GM18507 (cell line): ENCODE measurements at regions not wholly inside any gene's neighbourhood (a gene's known extent, or its start where the extent isn't known, plus 50 kb on each side); places are given as distances from the start of the nearest gene placed in this dataset.

Experiments used
- DNase-seq: peaks from one replicate; pipeline ENCODE4 v3.0.0; 2011; ENCODE audit warnings: low read depth; ENCODE audit not compliant: insufficient read length; ENCODE audit errors: extremely low spot score
- FAIRE-seq: peaks from 2 replicates; lab custom pipeline; 2011; peaks lifted over from hg19 to GRCh38; lab: Jason Lieb, UNC

DNA sequence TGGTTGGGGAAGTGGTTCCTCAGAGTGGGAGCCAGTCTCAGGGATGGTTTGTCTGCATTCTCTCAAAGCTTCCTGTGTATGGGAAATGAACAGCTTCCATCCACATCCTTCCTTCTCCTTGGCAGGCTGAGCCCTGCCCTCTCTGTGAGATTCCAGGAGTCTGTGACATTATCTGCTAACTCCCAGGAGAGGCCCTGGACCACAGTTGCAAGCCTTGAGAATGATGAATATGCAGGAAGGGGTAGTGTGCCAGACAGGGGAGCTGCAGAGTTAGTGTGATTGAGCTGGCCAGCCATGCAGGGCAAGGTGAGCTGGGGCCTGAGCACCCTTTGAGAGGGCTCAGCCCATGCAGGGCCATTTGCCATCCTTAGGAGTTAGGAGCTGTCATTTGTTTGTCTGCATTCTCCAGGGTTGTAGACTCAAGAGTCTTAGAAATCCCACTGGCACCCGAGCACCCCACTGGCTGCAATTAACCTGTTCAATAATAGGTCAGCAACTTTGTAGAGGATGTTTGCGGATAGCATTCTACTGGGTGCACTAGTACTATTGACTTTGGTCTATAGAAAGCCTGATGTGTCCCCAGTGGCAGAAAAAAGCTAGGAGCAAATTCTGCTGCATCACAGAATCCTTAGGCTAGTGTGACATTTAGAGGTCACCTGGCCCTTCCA lies 299.0 kb upstream of the CADM1 start:
- DNase-seq, result no peak
- FAIRE-seq, result no peak

DNA sequence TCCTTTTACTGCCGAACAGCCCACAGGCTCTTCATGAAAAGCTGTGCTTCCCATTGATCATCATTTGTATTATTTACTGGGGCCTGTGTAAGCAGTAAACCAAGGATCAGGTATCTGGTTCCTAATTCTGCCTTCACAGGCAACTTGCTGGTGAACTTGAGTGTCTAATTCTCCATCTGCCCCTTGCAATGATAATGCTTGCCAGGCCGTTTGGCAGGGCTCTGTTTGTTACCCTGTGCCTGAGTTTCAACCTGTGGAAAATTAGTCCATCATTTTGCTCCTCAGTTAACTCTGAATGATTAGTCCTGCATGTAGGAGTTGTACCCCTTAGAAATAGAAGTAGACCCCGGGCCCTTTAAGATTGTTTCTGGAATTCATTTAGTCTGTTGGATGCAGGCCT lies 298.4 kb upstream of the CADM1 start:
- DNase-seq (no peak), FAIRE-seq (no peak)

DNA sequence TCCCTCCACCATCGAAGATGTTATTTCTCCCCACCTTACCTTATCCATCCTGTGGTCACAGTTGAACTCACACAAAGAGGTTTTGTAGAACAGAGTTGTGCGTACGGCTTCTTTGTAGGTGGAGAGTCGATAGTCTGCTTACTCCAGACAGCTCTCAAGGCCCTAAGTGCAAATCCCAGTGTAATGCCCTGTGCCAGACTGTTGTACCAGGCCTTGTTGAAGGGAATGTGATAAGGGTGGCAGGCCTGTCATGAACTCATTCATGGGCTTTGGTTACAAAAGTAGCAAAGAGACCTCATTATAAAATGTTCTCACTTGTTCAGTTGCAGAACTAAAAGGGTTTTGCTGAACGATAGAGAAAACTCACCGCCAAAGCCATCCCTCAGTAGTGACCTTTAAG lies 288.7 kb upstream of the CADM1 start:
- FAIRE-seq (no peak), DNase-seq (no peak)

DNA sequence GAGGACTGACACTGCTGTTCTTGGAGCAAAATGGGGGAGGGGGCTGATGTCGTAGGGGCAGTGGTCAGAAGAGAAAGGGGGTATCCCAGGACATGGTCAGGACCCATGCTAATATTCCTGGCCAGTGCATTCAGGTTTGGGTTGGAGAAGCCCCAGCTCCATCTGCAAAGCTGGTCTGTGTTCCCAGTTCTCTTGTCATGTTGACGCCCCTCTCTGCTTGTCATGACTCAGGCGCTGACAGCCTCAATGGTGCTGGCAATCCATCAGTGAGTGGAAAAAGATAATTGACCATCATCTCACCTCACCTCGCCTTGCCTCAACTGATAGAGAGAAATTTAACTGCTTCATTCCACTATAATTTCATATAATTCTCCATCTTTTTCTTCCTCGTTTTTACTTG lies 283.1 kb upstream of the CADM1 start:
- FAIRE-seq, result no peak
- DNase-seq, result no peak

DNA sequence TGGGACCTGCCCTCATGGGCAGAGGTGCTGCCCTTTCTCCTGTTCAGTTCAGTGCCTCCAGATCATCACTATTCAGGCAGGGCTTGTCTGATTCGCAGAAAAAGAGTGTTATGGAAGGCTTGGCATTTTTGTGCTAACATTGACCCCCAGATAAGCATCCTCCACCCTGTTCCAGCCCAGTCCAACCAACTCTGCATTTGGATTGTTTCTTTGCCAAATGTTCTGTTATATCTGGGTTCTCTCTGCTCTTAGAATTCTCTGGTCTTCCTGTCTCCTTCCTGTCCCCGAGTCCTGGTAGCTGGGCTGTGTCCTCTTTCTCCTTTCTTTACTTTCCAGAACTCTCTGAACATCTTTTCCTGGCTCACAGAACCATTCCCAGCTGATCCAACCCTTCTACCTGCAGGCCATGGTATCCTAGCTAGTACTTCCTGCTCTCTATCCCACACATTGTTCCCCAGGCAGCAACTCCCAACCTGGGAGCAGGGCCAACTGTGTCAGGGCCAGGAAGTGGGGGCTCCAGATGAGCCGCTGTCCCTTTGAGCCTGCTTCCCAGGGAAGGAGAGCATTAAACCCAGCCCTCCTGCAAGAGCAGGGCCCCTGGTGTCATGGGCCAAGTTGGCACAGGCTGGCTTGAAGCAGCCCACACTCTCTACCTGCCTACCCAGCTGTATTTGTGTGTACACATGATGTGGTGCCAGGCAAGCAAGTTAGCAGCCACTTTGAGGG lies 280.7 kb upstream of the CADM1 start:
- DNase-seq (no peak), FAIRE-seq (no peak)

DNA sequence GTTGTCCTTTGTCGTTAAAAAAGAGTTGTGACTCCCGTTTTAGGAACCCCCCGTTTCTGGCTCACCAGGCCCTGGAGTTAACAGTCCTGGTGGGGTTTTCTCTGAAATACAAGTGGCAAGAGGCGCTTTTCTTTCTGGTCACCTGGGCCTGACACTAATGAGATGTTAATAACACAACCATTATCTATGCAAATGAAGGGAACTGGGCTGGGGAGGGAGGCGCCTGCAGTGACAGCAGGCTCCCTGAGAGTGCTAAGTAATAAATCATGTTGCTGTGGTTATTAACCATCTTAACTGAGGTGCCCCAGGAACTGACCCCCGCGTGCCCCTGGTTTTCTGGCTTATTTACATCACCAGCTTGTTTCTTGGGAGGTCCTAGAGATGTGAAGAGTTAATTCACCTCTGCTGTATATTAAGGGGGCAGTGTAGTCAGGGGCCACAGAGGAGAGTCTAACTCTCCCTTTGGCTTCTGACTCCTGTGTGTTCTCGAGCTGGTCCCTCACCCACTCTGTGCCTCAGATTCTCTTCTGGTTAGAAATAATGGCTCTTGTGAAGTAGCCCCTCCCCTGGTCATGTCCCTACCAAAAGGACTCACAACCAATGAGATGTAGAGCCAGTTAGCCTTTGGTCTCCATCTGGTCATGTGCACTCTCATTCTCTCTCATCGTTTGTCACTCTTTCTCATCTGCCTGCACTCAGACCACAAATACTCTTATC lies 276.6 kb upstream of the CADM1 start:
- FAIRE-seq, result no peak
- no peak for DNase-seq

DNA sequence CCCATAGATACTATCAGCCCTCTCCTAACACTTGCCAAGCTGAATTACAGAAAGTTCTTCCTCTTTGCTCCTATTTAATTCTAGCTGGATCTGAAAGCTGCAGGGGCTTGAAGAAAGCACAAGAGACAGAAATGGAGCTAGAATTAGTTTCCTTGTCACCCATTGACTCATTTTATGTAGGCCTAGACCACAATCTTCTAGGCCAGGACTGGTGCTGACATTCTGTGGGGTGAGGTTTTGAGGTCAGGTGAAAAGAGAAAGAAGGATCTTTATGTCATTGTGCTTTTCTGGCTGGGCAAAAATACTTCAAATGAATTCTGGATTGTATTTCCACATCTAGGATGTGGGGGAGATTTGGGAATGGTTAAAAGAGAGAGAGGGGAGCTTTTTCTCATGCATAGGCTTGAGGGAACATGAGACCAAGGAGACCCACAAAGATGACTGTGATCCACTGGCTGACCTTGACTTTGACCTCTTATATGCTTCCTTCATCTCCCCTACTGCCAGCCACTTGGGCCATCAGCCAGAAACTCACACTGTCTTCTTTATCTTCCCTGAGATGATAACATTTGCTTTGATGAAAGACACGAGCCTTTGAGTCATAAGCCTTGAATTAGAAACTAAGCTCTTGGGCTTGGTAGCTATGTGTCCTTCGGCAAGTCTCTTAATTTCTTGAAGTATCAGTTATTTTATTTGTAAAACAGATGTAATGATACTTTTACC lies 274.9 kb upstream of the CADM1 start:
- no peak for DNase-seq
- FAIRE-seq, result no peak

DNA sequence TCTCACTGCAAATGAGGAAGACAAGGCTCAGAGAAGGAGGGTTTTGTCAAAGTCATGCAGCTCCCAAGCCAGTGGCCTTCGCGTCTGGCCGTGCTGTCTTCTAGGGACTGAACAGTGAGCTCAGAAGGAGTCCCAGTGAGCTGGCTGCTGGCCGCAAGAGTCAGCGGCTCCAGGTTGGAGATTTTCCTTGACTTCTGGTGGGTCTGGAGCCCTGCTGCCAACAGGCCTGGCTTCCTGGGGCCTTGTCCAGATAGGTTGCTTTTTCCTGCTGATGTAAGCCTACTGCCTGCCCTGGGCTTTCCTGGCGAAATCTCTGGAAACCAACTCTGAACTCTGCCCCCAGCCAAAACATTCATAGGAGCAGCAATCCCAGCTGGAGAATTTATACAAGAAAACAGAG lies 272.7 kb upstream of the CADM1 start:
- FAIRE-seq, result no peak

DNA sequence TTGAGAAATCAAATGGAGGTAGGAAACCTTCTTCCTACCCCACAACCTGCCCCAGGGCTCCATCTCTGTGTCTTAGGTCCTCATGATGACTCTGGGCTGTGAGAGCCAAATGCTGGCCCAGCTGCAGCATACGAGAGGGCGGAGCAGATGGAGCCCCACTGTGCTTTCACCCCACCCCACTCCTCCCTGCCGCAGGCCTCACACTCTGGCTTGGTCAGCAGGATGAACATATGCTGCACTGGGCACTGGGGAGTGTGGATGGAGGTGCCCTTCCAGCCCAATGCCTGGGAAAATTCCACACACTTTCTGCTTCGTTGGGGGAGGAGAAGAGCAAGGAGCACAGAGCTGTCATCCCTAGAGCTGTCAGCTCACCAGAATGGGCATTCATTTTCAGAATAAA lies 271.6 kb upstream of the CADM1 start:
- DNase-seq (no peak), FAIRE-seq (no peak)

More for the DNA sequence above, 272.7 kb upstream of the CADM1 start:
- DNase-seq, result no peak

DNA sequence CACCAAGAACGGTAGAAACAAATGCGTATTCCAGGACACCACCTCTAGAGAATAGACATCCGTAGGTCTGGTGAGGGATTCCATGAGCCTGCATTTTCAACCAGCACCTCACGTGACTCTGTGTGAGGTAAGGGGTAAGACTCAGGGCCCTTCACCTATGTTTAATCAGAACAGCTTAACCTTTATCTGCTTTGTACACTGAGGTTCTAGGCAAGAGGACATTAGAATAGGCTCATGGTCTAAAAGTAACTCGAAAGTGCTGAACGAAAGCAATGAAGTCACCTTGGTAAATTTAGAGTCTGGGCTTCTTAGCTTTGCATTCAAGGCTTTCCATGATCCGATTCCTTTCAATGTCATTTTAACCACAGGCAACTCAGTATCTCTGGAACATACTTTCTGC lies 270.5 kb upstream of the CADM1 start:
- no peak for DNase-seq
- no peak for FAIRE-seq

DNA sequence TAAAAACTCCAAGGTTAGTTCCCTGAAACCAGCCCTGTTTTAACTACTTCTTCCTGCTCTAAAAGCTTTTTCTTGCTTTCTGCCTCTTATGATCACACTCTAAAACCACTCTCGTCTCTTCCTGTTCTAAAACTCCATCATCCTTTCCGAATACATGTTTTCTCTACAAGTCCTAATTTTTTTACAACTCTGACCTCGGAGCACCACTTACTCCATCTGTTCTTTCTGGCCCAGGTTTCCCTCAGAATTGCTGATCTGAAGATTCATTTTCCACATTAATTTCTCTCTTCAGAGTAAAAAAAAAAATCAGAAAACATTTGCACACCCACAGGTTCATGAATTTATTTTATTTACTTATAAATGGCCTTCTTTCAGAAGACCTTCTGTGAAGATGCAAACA lies 265.7 kb upstream of the CADM1 start:
- DNase-seq, result no peak
- no peak for FAIRE-seq

DNA sequence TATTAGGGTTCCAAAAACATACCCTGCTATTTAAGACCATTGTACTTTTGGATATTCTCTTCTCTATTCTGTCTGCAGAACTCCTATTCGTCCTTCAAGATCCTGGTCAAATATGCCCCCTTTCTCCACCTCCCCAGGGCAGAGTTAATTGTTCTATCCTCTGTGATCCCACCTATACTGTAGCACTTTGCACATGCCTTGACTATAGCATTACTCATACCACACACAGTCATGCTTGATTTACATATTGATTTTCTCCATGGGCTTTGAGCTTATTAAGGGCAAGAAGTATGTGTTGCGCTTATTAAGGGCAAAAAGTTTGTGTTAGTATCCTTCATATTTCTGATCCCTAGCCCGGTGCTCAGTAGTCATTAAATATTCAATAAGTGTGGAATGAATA lies 263.7 kb upstream of the CADM1 start:
- no peak for DNase-seq
- no peak for FAIRE-seq

DNA sequence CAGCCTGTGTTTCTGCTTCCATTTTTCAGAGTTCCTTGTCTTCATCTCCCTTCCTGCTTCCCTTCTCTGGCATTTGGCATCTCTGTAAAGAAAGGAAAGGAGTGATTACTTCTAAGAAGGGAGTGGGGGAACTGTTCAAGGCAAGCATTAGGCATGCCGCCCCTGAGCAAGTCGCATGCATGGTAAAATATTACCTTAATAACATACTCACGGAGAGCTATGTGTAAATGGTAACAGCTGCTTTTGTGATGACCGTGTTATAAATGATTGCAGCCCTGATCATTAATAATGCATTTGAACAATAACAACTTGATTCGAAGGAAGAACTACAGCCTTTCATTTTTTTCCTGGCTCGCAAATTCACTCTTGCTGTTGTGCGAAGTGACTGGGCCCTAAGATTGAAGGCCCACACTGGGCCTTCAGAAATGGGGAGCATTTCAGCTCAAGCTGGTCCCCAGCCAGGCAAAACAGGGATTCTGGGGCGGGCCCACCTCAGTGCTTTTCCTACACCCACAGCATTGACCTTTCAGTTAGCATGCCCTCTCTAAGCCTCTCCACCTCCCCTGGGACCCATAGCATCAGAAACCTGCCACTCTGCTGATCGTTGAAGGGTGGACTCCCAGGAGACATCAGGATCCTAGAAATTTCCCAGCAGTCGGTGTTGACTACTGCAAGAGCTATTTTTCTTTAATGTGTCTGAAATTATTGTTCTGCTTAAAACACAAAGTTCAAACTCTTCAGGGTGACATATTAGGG lies 263.0 kb upstream of the CADM1 start:
- DNase-seq (no peak), FAIRE-seq (no peak)

DNA sequence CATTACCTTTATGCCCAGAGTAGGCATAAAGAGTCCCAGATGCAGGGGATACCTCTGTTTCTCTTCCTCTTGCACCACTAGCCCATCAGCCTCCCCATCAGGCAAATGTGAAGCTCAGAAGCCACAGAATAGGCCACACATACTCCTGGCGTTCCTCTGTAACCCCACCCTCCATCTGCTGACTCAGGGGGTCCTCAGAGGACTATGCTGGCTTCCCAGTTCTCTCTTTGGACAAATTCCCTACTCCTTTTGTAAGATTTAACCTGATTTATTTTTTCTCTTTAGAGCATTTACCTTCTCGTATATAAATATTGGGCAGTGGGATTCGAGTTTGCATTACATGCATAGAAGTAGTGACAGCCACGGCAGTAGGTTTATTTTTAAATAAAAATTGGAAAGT lies 262.3 kb upstream of the CADM1 start:
- DNase-seq (no peak), FAIRE-seq (no peak)

DNA sequence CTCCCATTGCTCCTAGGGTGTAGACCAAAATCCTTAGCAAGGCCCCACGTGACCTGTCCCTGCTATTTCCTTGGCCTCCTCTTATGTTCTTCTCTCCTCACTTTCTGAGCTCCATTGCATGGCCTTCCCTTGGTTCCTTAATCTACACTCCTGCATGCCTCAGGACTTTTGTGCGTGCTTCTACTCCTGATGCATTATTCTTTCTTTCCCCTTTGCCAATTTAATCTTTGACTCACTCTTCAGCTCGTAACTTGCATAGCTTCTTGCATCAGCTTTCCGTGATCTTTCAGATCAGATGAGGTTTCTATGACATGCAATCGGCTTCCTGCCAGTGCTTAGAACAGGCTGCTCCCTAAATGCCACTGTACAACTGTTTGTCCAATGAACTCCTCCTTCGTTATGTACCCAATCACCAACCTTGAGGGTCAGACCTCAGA lies 261.6 kb upstream of the CADM1 start:
- FAIRE-seq (no peak), DNase-seq (no peak)

DNA sequence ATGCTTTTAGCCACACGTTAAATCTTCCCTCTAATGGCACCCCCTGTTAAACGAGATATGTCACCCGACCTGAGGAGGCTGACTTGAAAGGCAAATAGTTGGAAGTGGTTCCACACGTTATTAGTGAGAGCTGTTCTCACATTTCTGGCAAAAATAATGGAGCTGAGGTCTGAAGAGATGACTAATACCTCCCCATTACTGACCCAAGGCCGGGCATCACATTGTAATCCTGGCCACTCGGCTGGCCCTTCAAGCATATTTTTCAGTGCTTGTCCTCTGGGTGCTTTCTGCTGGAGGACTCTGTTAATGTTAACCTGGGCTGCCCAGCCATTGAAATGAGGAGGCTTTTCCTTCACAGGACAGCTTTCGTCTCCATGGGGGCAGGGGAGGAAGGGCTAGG lies 260.0 kb upstream of the CADM1 start:
- no peak for FAIRE-seq
- DNase-seq, result no peak

DNA sequence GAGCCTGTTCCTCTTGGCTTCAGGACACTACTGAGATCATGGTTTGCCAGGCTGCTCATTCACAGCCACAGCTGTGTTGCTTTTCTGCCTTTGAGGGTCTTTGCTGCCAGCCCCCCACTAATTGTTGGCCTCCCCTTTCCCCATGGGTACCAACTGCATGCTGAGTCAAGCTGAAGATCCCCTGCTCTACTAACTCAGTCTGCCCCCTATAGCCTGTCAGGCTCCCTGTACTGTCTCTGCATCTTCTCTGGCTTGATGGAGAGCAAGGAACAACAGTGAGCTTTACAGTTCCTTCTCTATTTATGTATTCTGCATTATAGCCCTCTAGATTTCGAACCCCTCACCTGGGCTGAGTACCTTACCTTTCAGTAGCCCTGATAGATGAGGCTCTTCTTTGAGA lies 257.6 kb upstream of the CADM1 start:
- FAIRE-seq (no peak), DNase-seq (no peak)

DNA sequence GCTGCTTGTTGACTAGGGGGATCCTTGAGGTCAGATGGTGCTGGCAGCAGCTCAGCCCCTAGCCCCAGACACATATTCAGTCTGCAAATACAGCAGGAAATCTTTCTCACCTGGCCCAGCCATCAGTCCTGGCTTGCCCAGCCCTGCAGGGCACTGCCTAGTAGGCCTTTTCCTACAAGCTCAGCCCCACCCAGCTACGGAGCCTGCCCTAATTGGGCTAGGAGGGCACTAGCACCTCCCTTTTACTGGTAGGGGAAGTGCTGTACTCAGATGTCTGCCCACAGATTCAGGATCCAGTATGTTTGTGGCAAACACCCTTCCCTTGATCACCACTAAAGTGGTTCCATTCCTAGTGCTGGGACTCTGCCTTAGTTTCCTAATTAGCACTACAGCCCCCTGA lies 257.1 kb upstream of the CADM1 start:
- DNase-seq (no peak), FAIRE-seq (no peak)

DNA sequence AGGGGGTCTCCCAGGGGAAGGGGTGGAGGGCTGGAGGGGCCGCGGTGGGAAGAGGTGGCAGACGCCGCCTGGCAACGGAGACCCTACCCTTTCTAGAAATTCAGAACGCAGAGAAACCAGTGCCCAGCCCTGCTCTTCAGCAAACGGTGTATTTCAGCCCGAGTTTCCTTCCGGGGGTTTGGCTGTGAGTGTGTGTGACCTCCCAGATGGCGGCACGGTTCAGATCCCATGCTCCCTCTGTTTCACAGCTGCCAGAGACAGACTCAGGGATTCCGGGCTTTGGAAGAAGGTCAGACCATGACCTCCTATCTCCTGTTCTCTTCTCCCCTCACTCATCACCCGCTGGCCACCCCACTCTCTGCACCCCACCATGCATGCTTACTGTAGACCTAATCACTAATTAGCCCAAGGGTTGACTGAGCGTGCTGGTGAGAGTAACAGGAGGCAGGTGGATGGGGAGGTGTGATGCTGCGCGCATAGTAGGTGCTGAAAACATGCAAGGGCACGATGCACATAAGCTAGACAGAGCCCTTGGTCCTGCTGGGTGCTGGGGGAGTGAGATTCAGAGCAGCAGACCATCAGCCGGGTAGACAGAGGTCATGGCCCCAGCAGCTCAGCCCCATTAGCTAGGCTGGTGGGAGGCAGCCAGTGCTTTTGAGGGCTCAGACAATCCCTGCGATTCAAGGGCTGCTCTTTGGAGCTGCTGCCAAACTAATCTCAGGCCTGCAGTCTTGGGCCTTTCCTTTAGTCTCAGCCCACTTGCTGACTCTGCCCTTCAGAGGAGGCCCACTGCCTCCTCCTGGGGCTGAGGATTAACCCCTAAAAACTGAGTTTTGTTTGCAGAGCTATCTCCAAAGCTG lies 256.5 kb upstream of the CADM1 start:
- FAIRE-seq (no peak), DNase-seq (no peak)
